H54 (cell line): ENCODE measurements at regions not wholly inside any gene's neighbourhood (a gene's known extent, or its start where the extent isn't known, plus 50 kb on each side); places are given as distances from the start of the nearest gene placed in this dataset.
"Not testable (repeated sequence)": the region's sequence is repeated elsewhere in the genome, so short reads cannot be mapped to it uniquely, and the experiment has no call there.

ENCODE experiments used
- DNase-seq: peaks from one replicate; pipeline ENCODE4 v3.0.0; 2011; ENCODE audit warnings: low spot score, mixed read lengths; ENCODE audit not compliant: insufficient read length
- FAIRE-seq: peaks from 3 replicates; lab custom pipeline; 2011; peaks lifted over from hg19 to GRCh38; lab: Jason Lieb, UNC
- POLR2A ChIP-seq: IDR thresholded peaks from 2 replicates; pipeline ENCODE4 v1.6.1; 2011; ENCODE audit warnings: low read depth, mild to moderate bottlenecking, low read length

DNA sequence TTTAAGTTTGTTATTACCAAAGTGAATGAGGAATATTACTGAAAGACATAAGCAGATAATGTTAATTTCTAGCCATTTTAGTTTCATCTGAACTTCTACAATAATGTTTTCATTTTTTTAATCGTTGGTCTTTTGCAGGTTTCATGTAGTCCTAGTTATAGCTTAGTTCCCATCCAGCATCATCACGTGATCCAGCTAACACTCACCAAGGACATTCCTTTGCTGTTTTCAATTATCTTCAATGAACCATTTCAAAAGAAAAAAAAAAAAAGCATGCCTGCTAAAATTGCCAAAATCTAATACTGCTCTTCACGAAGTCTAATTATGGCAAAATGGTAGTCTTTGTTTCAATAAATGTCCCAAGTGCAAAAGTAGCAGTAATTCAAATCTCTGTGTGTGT, 187.7 kb upstream of the ATXN7L3B start:
- FAIRE-seq: no peak

DNA sequence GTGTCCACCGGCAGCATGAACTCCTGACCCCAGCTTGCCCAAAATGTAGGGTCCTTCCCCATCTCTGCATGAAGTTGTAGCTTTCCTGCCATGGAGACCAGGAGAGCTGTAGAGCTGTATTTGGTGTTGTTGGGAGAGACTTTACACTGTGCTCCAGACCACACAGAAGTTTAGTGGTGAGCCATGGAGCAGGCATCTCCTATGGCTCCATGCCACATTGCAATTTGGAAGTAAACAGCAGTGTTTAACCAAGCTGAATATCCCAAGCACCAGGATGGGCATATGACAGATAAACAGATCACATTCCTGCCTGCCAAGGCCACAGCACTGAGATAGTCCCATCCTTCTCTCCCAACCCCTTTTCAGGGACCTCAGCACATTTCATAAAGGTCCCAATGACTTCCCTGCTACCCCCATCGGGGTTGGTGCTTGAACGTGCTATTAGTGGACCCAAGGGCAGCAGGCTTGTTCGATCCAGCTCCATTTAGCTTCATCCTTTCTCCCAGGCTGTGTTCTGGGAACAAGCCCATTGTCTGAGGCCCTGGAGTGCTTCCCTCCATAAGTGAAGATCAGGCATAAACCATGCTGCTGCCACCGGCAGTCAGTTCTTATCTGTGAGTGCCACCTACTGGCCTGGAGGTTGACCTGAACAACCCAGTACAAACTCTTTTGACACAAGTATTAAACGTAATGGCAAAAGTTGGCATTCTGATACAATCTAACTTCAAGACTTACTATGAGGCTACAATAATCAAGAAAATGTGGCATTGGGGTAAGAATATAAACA, 172.3 kb upstream of the ATXN7L3B start:
- FAIRE-seq (peak; percentile 94), DNase-seq (peak; percentile 13)

More for the DNA sequence above, 187.7 kb upstream of the ATXN7L3B start:
- no peak for DNase-seq
- TF ChIP-seq POLR2A: no peak

DNA sequence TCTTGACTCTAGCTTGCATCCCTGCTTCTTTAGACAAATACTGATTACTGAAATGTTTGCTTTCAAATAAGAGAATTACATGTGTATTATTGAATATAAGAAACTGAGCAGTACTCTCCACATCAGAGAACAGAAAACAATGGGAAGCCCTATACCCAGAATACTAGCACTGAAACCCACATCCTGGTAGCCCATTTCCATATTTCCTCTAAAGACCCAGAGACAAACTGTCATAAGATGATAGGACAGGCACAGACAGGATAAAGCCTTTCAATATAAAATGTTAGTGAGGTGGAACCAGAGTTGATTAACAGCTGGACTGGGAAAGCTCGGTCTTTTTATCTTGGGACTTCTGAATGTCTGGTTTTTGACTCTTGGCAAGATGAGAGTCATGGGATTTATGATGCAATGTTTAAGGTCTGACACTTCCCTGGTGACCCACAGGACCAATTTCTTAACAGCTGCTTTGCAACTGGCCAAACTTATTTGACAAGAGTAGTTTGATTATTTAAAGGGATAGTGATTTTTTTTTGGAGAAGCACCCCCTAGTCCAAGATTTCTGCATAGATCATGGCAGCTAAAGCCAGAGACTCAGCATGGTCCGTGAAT, 166.9 kb upstream of the ATXN7L3B start:
- no peak for TF ChIP-seq POLR2A
- FAIRE-seq (peak; percentile 68), DNase-seq (no peak)

More for the DNA sequence above, 172.3 kb upstream of the ATXN7L3B start:
- no peak for TF ChIP-seq POLR2A

DNA sequence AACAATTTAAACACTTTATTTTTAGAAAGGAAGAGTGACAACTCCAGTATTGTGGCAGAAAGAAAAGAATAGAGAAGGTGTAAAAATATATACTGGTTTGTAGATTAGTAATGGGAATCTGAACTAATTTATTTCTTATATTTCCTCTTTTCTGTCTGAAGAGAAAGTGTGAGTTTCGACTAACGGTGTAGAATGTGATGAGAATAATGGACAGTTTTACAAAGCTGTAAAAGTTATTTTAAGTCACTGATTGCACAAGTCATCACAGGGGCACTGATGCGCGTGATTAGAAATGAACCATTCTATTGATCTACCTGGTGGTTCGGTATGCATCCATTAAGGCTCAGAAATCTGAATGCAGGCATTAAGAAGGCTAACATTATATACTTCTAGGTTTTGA, 158.5 kb upstream of the ATXN7L3B start:
- FAIRE-seq (no peak), DNase-seq (no peak)
- TF ChIP-seq POLR2A: no peak

DNA sequence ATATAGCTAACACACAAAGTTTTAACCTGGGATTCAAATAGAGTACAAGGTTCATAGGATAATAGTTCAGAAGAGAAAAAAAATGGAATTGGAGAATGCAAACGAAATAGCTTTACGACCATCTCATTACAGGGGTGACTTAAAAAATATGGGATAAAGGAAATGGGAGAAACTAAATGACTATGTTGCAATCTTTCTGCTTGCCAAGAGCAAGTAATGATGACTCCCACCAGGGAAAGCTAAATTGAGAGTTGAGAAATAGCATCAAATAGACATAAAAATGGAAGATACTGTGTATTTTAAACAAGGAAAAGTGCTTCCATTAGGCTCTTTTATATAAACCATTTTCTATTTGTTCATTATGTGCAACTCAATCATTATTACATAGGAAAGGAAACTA, 155.7 kb upstream of the ATXN7L3B start:
- FAIRE-seq (no peak), DNase-seq (no peak)
- no peak for TF ChIP-seq POLR2A

DNA sequence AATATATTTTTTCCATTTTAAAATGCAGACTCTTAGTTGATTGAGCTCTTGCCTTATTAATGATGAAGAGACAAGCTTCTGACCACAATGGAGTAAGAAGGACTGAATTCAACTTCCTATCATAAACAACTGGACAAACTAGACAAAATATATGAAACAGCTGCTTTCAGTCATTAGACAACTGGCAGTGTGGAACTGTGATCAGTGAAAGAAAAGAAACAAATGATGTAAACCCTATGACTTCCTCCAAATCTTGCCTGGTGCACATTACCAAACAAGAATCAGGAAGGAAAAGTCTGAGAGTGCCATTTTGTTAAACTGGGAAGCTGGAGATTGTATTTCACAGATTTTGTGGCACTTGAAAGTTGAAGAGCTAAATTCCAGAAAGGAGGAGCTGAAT, 154.7 kb upstream of the ATXN7L3B start:
- TF ChIP-seq POLR2A: no peak
- DNase-seq (no peak), FAIRE-seq (no peak)

DNA sequence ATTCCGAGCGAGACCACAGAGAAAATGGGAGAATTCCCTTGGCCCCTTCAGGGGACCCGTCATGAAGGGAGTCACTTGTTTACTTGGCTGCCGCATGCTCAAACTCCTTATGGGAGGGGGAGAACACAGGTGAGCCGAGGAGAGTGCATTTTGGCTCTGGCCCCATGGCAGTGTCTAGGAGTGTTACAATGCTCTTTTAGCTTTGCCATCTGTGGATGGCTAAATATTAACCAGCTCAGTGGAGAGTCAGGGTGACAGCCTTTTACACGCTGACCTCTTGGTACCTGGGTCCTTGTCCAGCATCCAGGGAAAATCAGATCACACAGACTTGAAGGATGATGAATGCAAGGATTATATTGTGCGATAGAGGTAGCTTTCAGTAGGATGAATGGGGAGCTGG, 146.4 kb upstream of the ATXN7L3B start:
- DNase-seq: no peak
- FAIRE-seq: no peak
- TF ChIP-seq POLR2A: no peak

DNA sequence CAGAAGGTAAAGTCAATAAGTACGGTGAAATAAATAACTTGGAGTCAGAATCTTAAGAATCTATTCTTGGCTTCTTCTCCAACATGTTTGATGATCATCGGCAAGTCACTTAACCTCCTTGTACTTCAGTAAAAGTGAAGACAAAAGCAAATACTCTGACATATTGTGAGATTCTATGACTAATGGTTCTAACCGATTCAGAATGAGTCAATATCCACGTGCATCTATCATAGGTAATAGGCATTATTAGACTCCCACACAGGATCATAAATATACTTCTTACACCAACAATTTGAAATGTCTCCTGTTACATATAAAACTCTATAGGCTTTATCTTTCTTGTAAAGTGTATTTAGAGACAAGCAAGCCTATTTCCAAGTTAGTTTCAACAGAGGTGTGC, 144.4 kb upstream of the ATXN7L3B start:
- FAIRE-seq (peak; percentile 61), DNase-seq (no peak)
- TF ChIP-seq POLR2A: no peak

DNA sequence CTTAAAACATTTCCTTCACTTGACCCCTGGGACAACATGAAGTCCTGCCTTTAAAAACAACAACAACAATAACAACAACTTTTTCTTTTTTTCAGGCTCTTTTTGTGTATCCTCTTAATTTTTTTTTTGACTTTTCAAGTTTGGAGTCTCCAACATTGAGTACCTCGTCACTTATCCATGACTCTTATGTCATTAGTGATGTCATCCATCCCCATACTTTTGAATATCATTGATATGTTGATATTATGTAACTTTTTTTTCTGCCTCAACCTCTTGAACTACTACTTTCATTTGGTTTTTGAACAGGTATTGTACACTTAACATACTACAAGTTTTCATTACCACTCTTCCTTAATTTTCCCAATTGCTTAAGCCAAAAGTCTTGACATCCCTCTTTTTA, 143.0 kb upstream of the ATXN7L3B start:
- FAIRE-seq (no peak), DNase-seq (no peak)
- no peak for TF ChIP-seq POLR2A

DNA sequence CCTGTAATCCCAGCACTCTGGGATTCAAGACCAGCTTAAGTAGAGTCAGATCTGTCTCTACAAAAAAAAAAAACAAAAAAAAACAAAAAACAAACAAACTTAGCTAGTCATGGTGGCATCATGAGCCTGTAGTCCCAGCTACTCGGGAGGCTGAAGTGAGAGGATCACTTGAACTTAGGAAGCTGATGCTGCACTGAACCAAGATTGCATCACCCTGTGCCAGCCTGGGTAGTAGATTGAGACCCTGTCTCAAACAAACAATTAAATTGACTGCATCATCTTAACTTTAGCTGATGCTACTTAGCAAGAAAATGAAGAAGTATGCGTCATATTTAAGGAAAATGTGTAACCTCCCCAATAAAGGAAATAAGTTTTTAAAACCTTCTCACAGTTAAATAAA, 136.6 kb upstream of the ATXN7L3B start:
- FAIRE-seq (no peak), DNase-seq (no peak)
- TF ChIP-seq POLR2A: no peak

DNA sequence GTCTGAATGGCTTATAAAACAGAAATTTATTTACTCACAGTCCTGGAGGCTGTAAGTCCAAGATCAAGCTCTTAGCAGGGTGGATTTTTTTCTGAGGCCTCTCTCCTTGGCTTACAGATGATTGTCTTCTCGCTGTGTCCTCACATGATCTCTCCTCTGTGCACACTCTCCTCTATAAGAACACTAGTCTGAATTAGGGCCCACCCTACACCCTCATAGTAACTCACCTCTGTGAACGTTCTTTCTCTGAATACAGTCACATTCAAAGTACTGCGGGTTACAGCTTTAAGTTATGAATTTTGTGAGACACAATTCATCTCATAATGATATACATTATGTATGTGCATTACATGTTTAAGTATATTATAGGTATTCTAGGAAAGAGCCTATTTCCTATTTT, 135.7 kb upstream of the ATXN7L3B start:
- TF ChIP-seq POLR2A: no peak
- no peak for FAIRE-seq
- no peak for DNase-seq

DNA sequence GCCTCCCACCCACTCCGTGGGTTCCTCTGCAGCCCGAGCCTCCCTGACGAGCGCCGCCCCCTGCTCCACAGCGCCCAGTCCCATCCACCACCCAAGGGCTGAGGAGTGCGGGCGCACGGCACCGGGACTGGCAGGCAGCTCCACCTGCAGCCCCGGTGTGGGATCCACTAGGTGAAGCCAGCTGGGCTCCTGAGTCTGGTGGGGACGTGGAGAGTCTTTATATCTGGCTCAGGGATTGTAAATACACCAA, 134.5 kb upstream of the ATXN7L3B start:
- not testable (repeated sequence) for FAIRE-seq, DNase-seq

DNA sequence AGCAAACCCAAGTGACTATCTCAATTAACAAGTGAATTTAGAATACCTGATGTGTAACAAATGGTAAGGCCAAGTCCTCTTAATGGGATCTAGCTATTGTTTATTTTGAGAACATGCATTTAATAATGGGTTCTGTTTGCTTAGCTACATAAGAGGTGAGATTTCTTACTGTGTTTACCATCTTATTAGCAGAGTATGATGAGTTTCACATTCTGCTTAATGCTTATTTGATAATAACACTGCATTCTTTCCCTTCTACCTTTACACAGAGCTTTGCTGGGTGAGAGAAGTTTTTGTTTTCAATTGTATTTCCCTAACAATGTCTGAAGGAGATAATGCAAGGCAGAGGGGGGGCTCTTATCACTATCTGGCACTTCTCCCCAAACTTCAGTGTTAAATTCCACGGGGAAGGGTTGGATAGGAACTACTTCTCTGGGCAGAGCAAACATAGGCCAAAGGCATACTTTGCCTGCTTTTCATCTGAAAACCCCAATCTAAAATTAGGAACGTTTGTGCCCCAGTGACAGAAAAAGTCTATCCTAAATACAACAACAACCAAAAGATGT, 129.0 kb upstream of the ATXN7L3B start:
- TF ChIP-seq POLR2A: no peak
- DNase-seq (no peak), FAIRE-seq (no peak)

DNA sequence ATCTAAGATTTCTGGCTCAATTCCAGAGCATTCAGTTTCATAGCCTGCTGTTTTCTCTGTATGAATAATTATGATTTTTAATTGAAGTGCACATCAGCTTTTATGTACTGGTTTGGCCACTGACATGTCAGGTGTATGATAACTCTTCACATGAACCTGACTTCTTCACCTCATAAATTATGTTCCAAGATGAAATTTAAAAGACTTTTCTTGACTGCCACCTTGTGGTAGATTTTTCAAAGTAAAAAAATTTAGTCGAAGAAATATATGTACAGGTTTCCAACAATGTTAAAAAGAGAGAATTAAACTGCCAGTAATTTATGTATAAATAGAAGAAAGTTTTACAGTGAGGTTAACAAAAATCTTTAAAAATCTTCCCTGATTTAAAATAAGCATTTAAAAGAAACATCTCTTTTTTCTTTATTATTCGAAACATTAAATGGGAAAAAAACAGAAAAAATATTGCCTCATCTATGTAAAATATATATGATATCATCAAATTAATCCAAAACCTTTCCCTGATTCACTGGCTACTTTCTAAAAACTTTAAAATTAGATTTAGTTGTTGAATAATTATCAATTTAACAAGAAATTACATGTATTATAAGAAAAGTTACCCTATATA, 124.9 kb upstream of the ATXN7L3B start:
- FAIRE-seq (peak; percentile 67), DNase-seq (no peak)
- TF ChIP-seq POLR2A: no peak
